CD14-positive monocyte (primary cell): ENCODE measurements at regions not wholly inside any gene's neighbourhood (a gene's known extent, or its start where the extent isn't known, plus 50 kb on each side); places are given as distances from the start of the nearest gene placed in this dataset.

ENCODE experiments used
- DNase-seq, 3 donors: peaks; one replicate each; pipeline ENCODE4 v3.0.0-alpha.2; 2011 to 2022
- H2AFZ ChIP-seq: 2 replicates; pipeline ENCODE4 v1.6.0; 2012; ENCODE audit warnings: mild to moderate bottlenecking, low read depth, low read length, inconsistent platforms; ENCODE audit not compliant: insufficient read depth, poor library complexity, severe bottlenecking
- H3K27ac ChIP-seq, 2 donors: 1 replicate in 1 of 2; 2 replicates in 1 of 2; pipeline ENCODE4 v1.5.1; 2012 to 2013; ENCODE audit warnings: low read length in 2 of 2, control low read depth in 1 of 2, inconsistent platforms in 1 of 2, low read depth in 1 of 2, mild to moderate bottlenecking in 1 of 2
- H3K27me3 ChIP-seq, 2 donors: one replicate each; pipeline versions ENCODE4 v1.6.0 to v1.6.1; 2011 to 2013; ENCODE audit warnings: low read length in 2 of 2; ENCODE audit not compliant: control insufficient read depth in 2 of 2, insufficient read depth in 2 of 2
- H3K36me3 ChIP-seq, 2 donors: replicated peaks in 1 of 2; 1 replicate in 1 of 2; 2 replicates in 1 of 2; pipeline versions ENCODE4 v1.5.1 to v1.6.1; 2012 to 2013; ENCODE audit warnings: low read length in 2 of 2, control low read depth in 1 of 2, inconsistent platforms in 1 of 2, mild to moderate bottlenecking in 1 of 2; ENCODE audit not compliant: insufficient read depth in 2 of 2, control insufficient read depth in 1 of 2
- H3K4me1 ChIP-seq, 2 donors: 1 replicate in 1 of 2; 2 replicates in 1 of 2; pipeline versions ENCODE4 v1.5.1 to v1.6.1; 2012 to 2013; ENCODE audit warnings: low read length in 2 of 2, control low read depth in 1 of 2, inconsistent platforms in 1 of 2, mild to moderate bottlenecking in 1 of 2, moderate library complexity in 1 of 2; ENCODE audit not compliant: insufficient read depth in 2 of 2, control insufficient read depth in 1 of 2
- H3K4me2 ChIP-seq: replicated peaks from 2 replicates; pipeline ENCODE3; 2012; ENCODE audit warnings: low read length, moderate library complexity, mild to moderate bottlenecking; ENCODE audit not compliant: poor library complexity, severe bottlenecking; ENCODE audit errors: extremely low read depth
- H3K4me3 ChIP-seq, 3 experiments: fragments of 200-600 bp in 1 of 3; sonication (generic) in 1 of 3; replicated peaks in 1 of 3; 1 replicate in 2 of 3; 2 replicates in 1 of 3; pipeline ENCODE4 v1.5.1; 2011 to 2013; ENCODE audit warnings: low read length in 3 of 3, mild to moderate bottlenecking in 3 of 3, control low read depth in 2 of 3, low read depth in 2 of 3, inconsistent platforms in 1 of 3, moderate library complexity in 1 of 3
- H3K79me2 ChIP-seq: 2 replicates; pipeline ENCODE4 v1.6.0; 2012; ENCODE audit warnings: mild to moderate bottlenecking, control low read depth, inconsistent platforms, low read length, moderate library complexity; ENCODE audit not compliant: insufficient read depth
- H3K9ac ChIP-seq: 2 replicates; pipeline ENCODE4 v1.6.0; 2017; ENCODE audit warnings: low read length, mild to moderate bottlenecking; ENCODE audit not compliant: insufficient read depth, poor library complexity, severe bottlenecking
- H3K9me3 ChIP-seq, 2 donors: replicated peaks in 1 of 2; 1 replicate in 1 of 2; 2 replicates in 1 of 2; pipeline versions ENCODE4 v1.5.1 to v1.6.1; 2012 to 2013; ENCODE audit warnings: low read length in 2 of 2, control low read depth in 1 of 2; ENCODE audit not compliant: control insufficient read depth in 1 of 2, insufficient read depth in 1 of 2
- H4K20me1 ChIP-seq: 2 replicates; pipeline ENCODE4 v1.6.0; 2012; ENCODE audit warnings: mild to moderate bottlenecking, low read length, control low read depth, moderate library complexity; ENCODE audit not compliant: insufficient read depth
- H3K27ac Mint-ChIP-seq, 7 donors: one replicate each; pipeline ENCODE4 v1.8.0; 2020; ENCODE audit warnings: mild to moderate bottlenecking in 7 of 7, mixed read lengths in 7 of 7, moderate library complexity in 6 of 7, inconsistent platforms in 2 of 7
- H3K27me3 Mint-ChIP-seq, 3 donors: one replicate each; pipeline ENCODE4 v1.8.0; 2021 to 2022; ENCODE audit warnings: low read depth in 3 of 3, mild to moderate bottlenecking in 3 of 3, mixed read lengths in 3 of 3, moderate library complexity in 3 of 3, inconsistent platforms in 1 of 3
- H3K36me3 Mint-ChIP-seq, 2 donors: one replicate each; pipeline ENCODE4 v1.8.0; 2020; ENCODE audit warnings: mixed read lengths in 2 of 2, inconsistent platforms in 1 of 2, mild to moderate bottlenecking in 1 of 2
- H3K4me1 Mint-ChIP-seq: one replicate; pipeline ENCODE4 v1.8.0; 2020; ENCODE audit warnings: mild to moderate bottlenecking, mixed read lengths
- H3K4me3 Mint-ChIP-seq, 2 donors: one replicate each; pipeline ENCODE4 v1.8.0; 2020; ENCODE audit warnings: mild to moderate bottlenecking in 2 of 2, mixed read lengths in 2 of 2, moderate library complexity in 1 of 2
- H3K9me3 Mint-ChIP-seq, 7 donors: one replicate each; pipeline ENCODE4 v1.8.0; 2020 to 2022; ENCODE audit warnings: mixed read lengths in 7 of 7, mild to moderate bottlenecking in 6 of 7, moderate library complexity in 6 of 7, inconsistent platforms in 2 of 7
- CTCF ChIP-seq: fragments of 200-600 bp; IDR thresholded peaks from one replicate; pipeline ENCODE4 v1.8.0; 2022; ENCODE audit warnings: antibody characterized with exemption, mild to moderate bottlenecking
- WGBS: methylation state at CpG from one replicate; pipeline ENCODE4 v1.1.5; 2013; ENCODE audit warnings: missing lambda C conversion rate; ENCODE audit not compliant: insufficient coverage; 5-methylcytosine and 5-hydroxymethylcytosine counted together
- intact Hi-C, 2 donors: fragments of 100-400 bp; cut with micrococcal nuclease; formaldehyde crosslinking; loops; one replicate each; pipeline versions ENCODE4 v1.15.0 to v1.15.1; 2023

DNA sequence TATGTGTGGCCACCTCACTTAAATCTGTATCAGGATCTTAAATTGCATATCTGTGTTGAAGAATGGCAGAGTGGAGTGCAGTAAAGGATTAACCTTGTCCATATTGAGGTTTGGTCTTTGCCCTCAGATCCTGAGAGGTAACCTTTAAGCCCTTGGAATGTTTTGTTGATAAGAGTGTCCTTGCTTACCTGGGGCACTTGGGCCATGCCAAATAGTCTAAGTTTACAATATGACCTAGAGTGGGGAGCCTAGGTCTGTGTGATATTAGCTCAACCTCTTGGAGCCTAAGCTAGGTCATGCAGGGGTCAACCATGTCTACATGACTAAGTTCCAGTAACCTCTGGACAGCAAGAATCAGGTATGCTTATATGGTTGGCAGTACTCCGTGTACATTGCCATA, 792.5 kb downstream of the DIAPH3 start:
- no peak overlapping the region for H2AFZ ChIP-seq
- H3K36me3 ChIP-seq = no peaks in the 10 kb centered on the region
- H3K36me3 Mint-ChIP-seq = no peaks in the 10 kb centered on the region
- no peaks in the 10 kb centered on the region for H3K4me1 ChIP-seq
- H3K4me3 Mint-ChIP-seq = no peak overlapping the region
- H3K9ac ChIP-seq = no peak overlapping the region
- TF ChIP-seq CTCF = no peak
- no peak overlapping the region for H3K27ac ChIP-seq
- no peak overlapping the region for H3K4me3 ChIP-seq
- no peaks in the 10 kb centered on the region for H3K4me1 Mint-ChIP-seq
- intact Hi-C loops = no loop called here
- no peaks in the 10 kb centered on the region for H4K20me1 ChIP-seq
- no peak overlapping the region for H3K27ac Mint-ChIP-seq
- H3K79me2 ChIP-seq = no peaks in the 10 kb centered on the region
- no CpG with 5 or more reads among the region's 1 CpG for WGBS
- no peak for DNase-seq
- no peaks in the 10 kb centered on the region for H3K27me3 ChIP-seq
- H3K4me2 ChIP-seq = no peak overlapping the region
- peaks cover 0 to 2% (median 0%) of the 10 kb centered on the region in 3 donors for H3K27me3 Mint-ChIP-seq
- H3K9me3 ChIP-seq = no peaks in the 10 kb centered on the region
- peaks cover 0 to 7% (median 2%) of the 10 kb centered on the region in 7 donors for H3K9me3 Mint-ChIP-seq

DNA sequence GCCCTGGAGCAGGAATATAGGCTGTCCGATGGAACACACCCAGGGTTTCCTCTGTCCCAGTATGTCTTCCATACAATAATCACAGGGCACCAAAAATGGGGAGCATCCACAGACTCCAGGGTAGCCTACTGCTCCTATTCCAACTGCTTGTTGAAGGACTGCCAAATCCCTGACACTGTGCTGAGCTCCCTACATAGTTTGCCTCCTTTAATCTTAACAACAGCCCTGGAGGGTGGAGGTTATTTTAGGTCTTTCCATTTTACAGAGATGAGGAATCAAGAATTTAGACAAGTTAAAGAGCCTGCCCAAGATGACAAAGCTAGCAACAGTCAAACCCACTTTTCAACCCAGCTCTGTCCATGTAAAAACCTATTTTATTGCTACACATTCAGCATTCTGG, 790.4 kb downstream of the DIAPH3 start:
- Mint-ChIP-seq H3K9me3 (peaks cover 3 to 19% (median 6%) of the 10 kb centered on the region in 7 donors), H3K4me3 (no peak overlapping the region), H3K27ac (no peak overlapping the region), H3K36me3 (no peaks in the 10 kb centered on the region), H3K4me1 (no peaks in the 10 kb centered on the region), H3K27me3 (no peaks in the 10 kb centered on the region)
- Histone ChIP-seq H3K4me1 (no peaks in the 10 kb centered on the region), H3K79me2 (no peaks in the 10 kb centered on the region), H2AFZ (no peak overlapping the region), H3K27me3 (no peaks in the 10 kb centered on the region), H3K9ac (no peak overlapping the region), H4K20me1 (no peaks in the 10 kb centered on the region), H3K4me3 (no peak overlapping the region), H3K4me2 (no peak overlapping the region), H3K9me3 (peaks cover 0 to 7% of the 10 kb centered on the region in 2 donors), H3K36me3 (no peaks in the 10 kb centered on the region), H3K27ac (no peak overlapping the region)
- 100% methylated on average over 1 of the region's 1 CpG for WGBS
- intact Hi-C loops = no loop called here
- TF ChIP-seq CTCF = no peak
- DNase-seq = no peak
